ENCODE measurements at regions not wholly inside any gene's neighbourhood (a gene's known extent, or its start where the extent isn't known, plus 50 kb on each side); places are given as distances from the start of the nearest gene placed in this dataset.

- no peak for FAIRE-seq
- dilution Hi-C loops (cut with MboI; ENCODE audit: extremely low pct_ligation_motif_present, low sequenced_read_pairs) (no loop called here), intact Hi-C loops (cut with micrococcal nuclease) (no loop called here)
These were observed 109.7 kb upstream of the OR9Q1 start for GRCh38 chr11:57913715-57914704.

More at GRCh38 chr11:57913715-57914704, 109.7 kb upstream of the OR9Q1 start:
- ChIA-PET POLR2A (no interaction called here), CTCF (interaction anchor here (1.4 kb wide), 1 partner anchor 18 kb away, joined by 3 read pairs; no protein-coding TSS in a partner anchor)
- BruUV-seq (replicated peaks): no TSS peak
- no peak for DNase-seq (ENCODE audit: low read depth, low spot score)
- Histone ChIP-seq H3K4me3 (replicated peaks in 1 of 3; ENCODE audit: insufficient read depth in 1 of 3, low read depth in 1 of 3, low read length in 3 of 3) (no peak overlapping the region), H3K9me3 (replicated peaks; ENCODE audit: control insufficient read depth, insufficient read depth, low read length) (no peaks in the 10 kb centered on the region), H3K27ac (ENCODE audit: insufficient read depth, low read depth, low read length) (no peak overlapping the region), H3K9me1 (replicated peaks; ENCODE audit: control insufficient read depth, extremely low read depth, insufficient read depth, low read length) (no peaks in the 10 kb centered on the region), H4K20me1 (replicated peaks; ENCODE audit: control insufficient read depth, extremely low read depth, insufficient read depth, low read length) (no peaks in the 10 kb centered on the region), H3K79me2 (ENCODE audit: control insufficient read depth, insufficient read depth, low read length) (no peaks in the 10 kb centered on the region), H3K4me1 (ENCODE audit: control insufficient read depth, extremely low read depth, insufficient read depth, low read length) (no peaks in the 10 kb centered on the region), H3K9ac (replicated peaks; ENCODE audit: extremely low read depth, insufficient read depth, low read length) (no peak overlapping the region), H3K36me3 (ENCODE audit: control insufficient read depth in 2 of 2, extremely low read depth in 1 of 2, insufficient read depth in 2 of 2, low read length in 2 of 2) (no peaks in the 10 kb centered on the region), H3K4me2 (ENCODE audit: insufficient read depth, low read length) (no peak overlapping the region), H3K27me3 (ENCODE audit: control insufficient read depth in 2 of 2, insufficient read depth in 2 of 2, low read length in 2 of 2) (no peaks in the 10 kb centered on the region), H2AFZ (ENCODE audit: low read depth, low read length) (no peak overlapping the region)
- no peak for TF ChIP-seq FOS (IDR thresholded peaks at IDR 0.05; ENCODE audit: borderline replicate concordance, insufficient read depth, low read length)
- TF ChIP-seq POLR2AphosphoS5 (IDR thresholded peaks at IDR 0.05; ENCODE audit: insufficient read depth, low read depth, low read length): no peak
- no peak for TF ChIP-seq CTCF (IDR thresholded peaks at IDR 0.05; ENCODE audit: extremely low read depth in 1 of 2, insufficient read depth in 1 of 2, low read depth in 1 of 2, low read length in 2 of 2)
- no peak for TF ChIP-seq POLR2A (IDR thresholded peaks at IDR 0.05; ENCODE audit: low read depth, low read length)
- no peak for TF ChIP-seq MAX (IDR thresholded peaks at IDR 0.05; ENCODE audit: insufficient read depth, insufficient read length)
- no peak for TF ChIP-seq GATA2 (IDR thresholded peaks at IDR 0.05; ENCODE audit: insufficient read depth, insufficient read length, low read depth, low read length)
- no peak for TF ChIP-seq MYC (IDR thresholded peaks at IDR 0.05; ENCODE audit: low read depth, low read length)
- no peak for TF ChIP-seq JUN (IDR thresholded peaks at IDR 0.05; ENCODE audit: borderline replicate concordance, insufficient read depth, insufficient read length, low read depth)
- TF ChIP-seq EZH2 (IDR thresholded peaks at IDR 0.05; ENCODE audit: borderline replicate concordance, low read depth, low read length, severe bottlenecking): no peak
